ENCODE measurements at regions not wholly inside any gene's neighbourhood (a gene's known extent, or its start where the extent isn't known, plus 50 kb on each side); places are given as distances from the start of the nearest gene placed in this dataset.

DNA sequence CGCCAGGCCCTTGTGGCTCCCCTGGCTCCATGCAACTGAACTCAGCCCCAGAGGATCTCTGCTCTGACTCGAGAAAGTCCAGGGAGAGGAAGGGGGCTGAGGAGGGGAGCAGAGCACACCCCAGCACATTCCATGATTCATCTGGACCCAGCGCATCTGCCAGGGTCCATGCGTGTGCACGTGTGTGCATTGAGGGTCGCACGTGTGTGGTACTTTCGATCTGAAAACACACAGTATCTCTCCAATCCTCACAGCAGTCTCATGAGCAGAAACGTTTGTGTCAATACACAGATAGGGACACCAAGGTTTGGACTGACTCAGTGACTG, 146.4 kb upstream of the ID2 start:
- Histone ChIP-seq H3K27me3 (ENCODE audit: control insufficient read depth, low read length) (no peaks in the 10 kb centered on the region), H3K9me3 (ENCODE audit: control insufficient read depth, insufficient read depth, low read length) (peaks cover 12% of the 10 kb centered on the region), H3K4me3 (ENCODE audit: low read length) (no peak overlapping the region), H4K20me1 (ENCODE audit: control insufficient read depth, insufficient read depth, low read depth, low read length) (no peaks in the 10 kb centered on the region), H3K79me2 (ENCODE audit: control insufficient read depth, low read length) (no peaks in the 10 kb centered on the region), H3K27ac (ENCODE audit: low read depth, low read length) (no peak overlapping the region), H3F3A (ENCODE audit: control insufficient read depth, insufficient read depth) (0 out of 2 replicates have a peak, but pooled peaks cover 3% of the 10 kb centered on the region), H3K36me3 (ENCODE audit: control insufficient read depth, low read length) (no peaks in the 10 kb centered on the region), H3K9me2 (replicated peaks; ENCODE audit: control insufficient read depth, low read length) (no peaks in the 10 kb centered on the region), H3K4me1 (ENCODE audit: control insufficient read depth, low read length) (peaks cover 65% of the 10 kb centered on the region), H3K4me2 (ENCODE audit: low read length) (peak overlapping the region; percentile 43)
- TF ChIP-seq, protein P1, sequence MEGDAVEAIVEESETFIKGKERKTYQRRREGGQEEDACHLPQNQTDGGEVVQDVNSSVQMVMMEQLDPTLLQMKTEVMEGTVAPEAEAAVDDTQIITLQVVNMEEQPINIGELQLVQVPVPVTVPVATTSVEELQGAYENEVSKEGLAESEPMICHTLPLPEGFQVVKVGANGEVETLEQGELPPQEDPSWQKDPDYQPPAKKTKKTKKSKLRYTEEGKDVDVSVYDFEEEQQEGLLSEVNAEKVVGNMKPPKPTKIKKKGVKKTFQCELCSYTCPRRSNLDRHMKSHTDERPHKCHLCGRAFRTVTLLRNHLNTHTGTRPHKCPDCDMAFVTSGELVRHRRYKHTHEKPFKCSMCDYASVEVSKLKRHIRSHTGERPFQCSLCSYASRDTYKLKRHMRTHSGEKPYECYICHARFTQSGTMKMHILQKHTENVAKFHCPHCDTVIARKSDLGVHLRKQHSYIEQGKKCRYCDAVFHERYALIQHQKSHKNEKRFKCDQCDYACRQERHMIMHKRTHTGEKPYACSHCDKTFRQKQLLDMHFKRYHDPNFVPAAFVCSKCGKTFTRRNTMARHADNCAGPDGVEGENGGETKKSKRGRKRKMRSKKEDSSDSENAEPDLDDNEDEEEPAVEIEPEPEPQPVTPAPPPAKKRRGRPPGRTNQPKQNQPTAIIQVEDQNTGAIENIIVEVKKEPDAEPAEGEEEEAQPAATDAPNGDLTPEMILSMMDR (IDR thresholded peaks at IDR 0.05; ENCODE audit: low read depth, low read length, poor library complexity, severe bottlenecking): no peak
- TF ChIP-seq EZH2phosphoT487 (IDR thresholded peaks at IDR 0.05; ENCODE audit: borderline replicate concordance, low read length): no peak

DNA sequence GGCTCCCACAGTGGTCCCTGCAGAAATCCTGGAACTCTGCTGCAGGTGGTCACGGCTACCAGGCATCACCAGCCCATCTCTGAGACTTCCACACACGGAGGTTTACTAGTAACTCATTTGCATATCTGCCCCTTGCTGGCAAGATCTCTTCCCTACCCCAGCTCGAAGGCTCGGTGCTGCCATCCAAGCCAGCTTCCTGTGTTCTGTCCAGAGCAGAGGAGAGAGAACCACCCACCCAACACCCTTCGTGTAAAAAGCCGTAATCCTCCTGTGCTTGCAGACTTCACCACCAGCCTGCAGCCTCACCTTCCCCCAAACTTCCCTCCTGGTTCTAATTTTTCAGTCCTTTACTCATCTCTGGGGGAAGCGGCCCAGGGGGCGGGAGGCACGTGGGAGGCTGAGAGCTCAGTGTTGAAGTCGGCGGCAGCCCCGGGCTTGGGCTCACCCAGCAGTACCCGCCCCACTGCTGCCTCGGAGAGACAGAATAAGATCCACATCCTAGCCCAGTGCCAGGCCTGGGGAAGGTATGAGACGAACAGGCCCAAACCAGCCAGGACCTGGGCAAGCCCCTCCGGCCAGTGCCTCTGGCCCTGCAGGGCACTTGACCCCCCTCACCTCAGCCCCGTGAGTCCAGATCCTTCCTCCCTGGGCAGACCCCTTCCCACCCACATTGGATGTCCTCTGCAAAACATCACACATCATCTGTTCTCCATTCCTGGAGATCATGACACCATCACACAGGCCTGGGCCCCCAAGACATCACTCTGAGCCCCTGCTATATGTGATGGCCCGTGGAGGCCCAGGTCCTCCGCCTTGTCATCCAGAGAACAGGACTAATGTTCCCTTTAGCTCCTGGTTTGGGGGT, 145.8 kb upstream of the ID2 start:
- H3K79me2 ChIP-seq (ENCODE audit: control insufficient read depth, low read length): no peaks in the 10 kb centered on the region
- no peak for TF ChIP-seq EZH2phosphoT487 (IDR thresholded peaks at IDR 0.05; ENCODE audit: borderline replicate concordance, low read length)
- TF ChIP-seq, protein P1 (IDR thresholded peaks at IDR 0.05; ENCODE audit: low read depth, low read length, poor library complexity, severe bottlenecking): no peak
- H3K4me2 ChIP-seq (ENCODE audit: low read length): peak overlapping the region; percentile 43
- no peak overlapping the region for H3K27ac ChIP-seq (ENCODE audit: low read depth, low read length)
- peaks cover 10% of the 10 kb centered on the region for H3K9me3 ChIP-seq (ENCODE audit: control insufficient read depth, insufficient read depth, low read length)
- H3K27me3 ChIP-seq (ENCODE audit: control insufficient read depth, low read length): no peaks in the 10 kb centered on the region
- H3K36me3 ChIP-seq (ENCODE audit: control insufficient read depth, low read length): no peaks in the 10 kb centered on the region
- H3K4me3 ChIP-seq (ENCODE audit: low read length): 0 out of 2 replicates have a peak overlapping the region, but pooled peaks have one; percentile 0
- peaks cover 71% of the 10 kb centered on the region for H3K4me1 ChIP-seq (ENCODE audit: control insufficient read depth, low read length)
- H4K20me1 ChIP-seq (ENCODE audit: control insufficient read depth, insufficient read depth, low read depth, low read length): no peaks in the 10 kb centered on the region
- no peaks in the 10 kb centered on the region for H3K9me2 ChIP-seq (replicated peaks; ENCODE audit: control insufficient read depth, low read length)
- 0 out of 2 replicates have a peak, but pooled peaks cover 4% of the 10 kb centered on the region for H3F3A ChIP-seq (ENCODE audit: control insufficient read depth, insufficient read depth)

DNA sequence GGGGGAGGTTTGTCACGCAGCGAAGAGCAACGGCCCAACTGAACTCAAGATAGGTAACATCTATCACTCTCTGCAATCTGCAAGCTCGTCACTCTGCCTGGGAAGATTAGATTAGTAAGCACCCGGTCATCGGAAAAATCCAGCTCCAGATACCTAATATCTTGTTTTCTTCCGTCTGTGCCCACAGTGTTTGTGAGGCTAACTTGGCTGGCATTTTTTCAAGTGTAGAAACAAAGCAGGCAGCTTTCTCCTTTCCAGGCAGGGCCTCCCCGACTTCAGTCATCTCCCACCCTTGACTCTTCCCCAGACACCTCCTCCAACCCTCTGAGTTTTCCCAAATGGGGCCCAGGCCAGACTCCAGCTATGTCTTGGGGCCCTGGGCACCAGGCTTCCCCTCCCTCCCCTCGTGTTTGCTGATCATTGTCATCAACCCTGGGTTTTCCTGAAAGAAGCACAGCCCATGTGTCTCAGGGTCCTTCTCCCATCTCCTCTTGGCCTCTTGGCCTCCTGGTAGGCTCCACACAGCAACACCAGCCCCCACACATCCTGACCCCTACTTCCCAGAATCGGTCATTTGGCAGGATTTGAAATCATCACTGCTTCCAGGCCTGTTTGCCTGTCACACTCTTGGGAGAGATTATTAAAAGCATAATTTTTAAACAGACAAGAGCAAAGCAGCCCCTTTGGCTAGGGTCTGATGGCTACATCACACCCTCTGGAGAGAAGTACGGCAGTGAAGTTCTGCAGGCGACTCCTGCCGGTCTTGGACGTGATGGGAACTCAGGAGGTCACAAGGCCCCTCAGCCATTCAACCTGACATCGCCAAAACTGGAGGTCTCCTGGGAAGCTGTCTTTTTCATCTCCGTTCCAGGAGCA, 144.9 kb upstream of the ID2 start:
- Histone ChIP-seq H3K4me2 (ENCODE audit: low read length) (no peak overlapping the region), H3F3A (ENCODE audit: control insufficient read depth, insufficient read depth) (0 out of 2 replicates have a peak, but pooled peaks cover 4% of the 10 kb centered on the region), H3K36me3 (ENCODE audit: control insufficient read depth, low read length) (no peaks in the 10 kb centered on the region), H3K79me2 (ENCODE audit: control insufficient read depth, low read length) (no peaks in the 10 kb centered on the region), H3K4me1 (ENCODE audit: control insufficient read depth, low read length) (peaks cover 76% of the 10 kb centered on the region), H3K27me3 (ENCODE audit: control insufficient read depth, low read length) (no peaks in the 10 kb centered on the region), H4K20me1 (ENCODE audit: control insufficient read depth, insufficient read depth, low read depth, low read length) (no peaks in the 10 kb centered on the region), H3K27ac (ENCODE audit: low read depth, low read length) (no peak overlapping the region), H3K4me3 (ENCODE audit: low read length) (no peak overlapping the region), H3K9me2 (replicated peaks; ENCODE audit: control insufficient read depth, low read length) (no peaks in the 10 kb centered on the region), H3K9me3 (ENCODE audit: control insufficient read depth, insufficient read depth, low read length) (peaks cover 3% of the 10 kb centered on the region; the same call in 1 of the 2 replicates)
- TF ChIP-seq, protein P1 (IDR thresholded peaks at IDR 0.05; ENCODE audit: low read depth, low read length, poor library complexity, severe bottlenecking): no peak
- TF ChIP-seq EZH2phosphoT487 (IDR thresholded peaks at IDR 0.05; ENCODE audit: borderline replicate concordance, low read length): no peak

All from DOHH2 (cell line).